SK-N-MC (cell line): ENCODE measurements at regions not wholly inside any gene's neighbourhood (a gene's known extent, or its start where the extent isn't known, plus 50 kb on each side); places are given as distances from the start of the nearest gene placed in this dataset.

Experiments
- EZH2 ChIP-seq: fragments of 200-600 bp; sonication (generic); IDR thresholded peaks from one replicate; pipeline ENCODE4 v1.6.1; 2017; ENCODE audit warnings: antibody characterized with exemption
- POLR2AphosphoS5 ChIP-seq: IDR thresholded peaks from 2 replicates; pipeline ENCODE4 v1.6.1; 2012; ENCODE audit warnings: mild to moderate bottlenecking, low read depth, low read length, borderline replicate concordance

DNA sequence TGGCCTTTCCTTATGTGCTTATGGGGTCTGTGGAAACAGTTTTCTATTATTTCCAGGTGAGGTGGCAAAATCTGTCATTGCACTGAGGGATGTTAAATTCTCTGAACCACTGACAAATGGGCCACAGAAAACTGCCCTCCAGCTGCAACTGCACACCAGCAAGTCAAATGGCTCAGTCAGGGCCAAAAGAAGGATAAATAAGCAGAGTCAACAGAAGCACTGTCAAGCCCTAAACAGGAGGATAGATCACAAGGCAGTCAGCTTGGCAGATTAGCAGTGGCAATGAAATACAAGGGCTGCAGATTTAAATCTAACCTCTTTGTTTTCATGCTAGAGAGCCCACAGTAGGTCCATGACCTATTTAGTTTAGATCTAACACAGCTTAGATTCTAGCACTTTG, 435.6 kb downstream of the ETS1 start:
- TF ChIP-seq EZH2 = no peak
- TF ChIP-seq POLR2AphosphoS5 = no peak
